Suppressor macrophage (primary cell): ENCODE measurements at regions not wholly inside any gene's neighbourhood (a gene's known extent, or its start where the extent isn't known, plus 50 kb on each side); places are given as distances from the start of the nearest gene placed in this dataset.

Source experiments
- DNase-seq, 4 experiments: peaks; one replicate each; pipeline ENCODE4 v3.0.0-alpha.2; 2020 to 2022

DNA sequence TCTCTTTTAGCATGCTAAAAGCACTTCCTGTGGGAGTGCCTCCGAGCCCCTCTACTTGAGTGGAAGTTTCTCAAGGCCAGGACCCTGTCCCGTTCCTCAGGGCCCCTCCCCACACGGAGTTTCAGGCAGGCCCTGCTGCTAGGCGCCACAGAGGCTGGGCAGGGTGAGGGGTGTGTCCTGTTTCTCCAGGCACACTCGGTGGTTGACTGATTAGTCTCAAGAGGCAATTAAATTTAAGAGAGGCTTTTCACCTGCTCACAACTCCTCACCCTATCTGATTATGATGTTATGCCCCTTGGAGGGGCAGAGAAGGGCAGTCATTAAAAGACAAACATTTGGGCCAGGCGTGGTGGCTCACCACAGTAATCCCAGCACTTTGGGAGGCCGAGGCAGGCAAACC lies 160.8 kb upstream of the HAAO start:
- no peak for DNase-seq

DNA sequence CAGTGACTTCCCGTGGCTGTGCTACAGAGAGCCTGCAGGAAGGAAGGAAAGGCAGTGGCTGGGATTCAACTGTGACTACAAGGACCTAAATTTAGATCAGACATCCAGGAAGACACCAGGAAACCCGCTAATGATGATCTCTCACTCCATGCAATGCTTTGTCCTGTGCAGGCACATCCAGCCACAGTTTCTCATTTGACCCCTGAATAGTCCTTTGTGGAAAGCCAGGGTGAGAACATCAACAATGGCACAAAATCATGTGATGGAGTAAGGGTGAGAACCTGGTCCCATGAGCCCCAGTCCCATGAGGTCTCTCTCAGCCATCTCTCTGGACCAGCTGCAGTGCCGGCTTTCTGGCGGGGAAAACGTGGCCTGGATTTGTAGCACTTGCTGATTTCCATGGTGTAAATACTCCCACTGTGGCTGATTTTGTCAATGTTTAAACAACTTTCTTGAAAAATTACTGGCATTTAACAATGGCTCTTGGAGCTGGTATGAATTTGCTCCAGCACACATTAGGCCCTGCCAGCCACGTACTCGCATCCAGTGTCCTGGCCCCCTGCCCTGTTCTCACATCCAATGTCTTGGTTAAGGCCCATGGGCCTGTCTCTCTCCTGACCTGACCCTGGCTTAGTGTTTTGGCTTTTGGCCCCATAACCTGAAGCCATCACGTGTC lies 159.0 kb upstream of the HAAO start:
- no peak for DNase-seq

DNA sequence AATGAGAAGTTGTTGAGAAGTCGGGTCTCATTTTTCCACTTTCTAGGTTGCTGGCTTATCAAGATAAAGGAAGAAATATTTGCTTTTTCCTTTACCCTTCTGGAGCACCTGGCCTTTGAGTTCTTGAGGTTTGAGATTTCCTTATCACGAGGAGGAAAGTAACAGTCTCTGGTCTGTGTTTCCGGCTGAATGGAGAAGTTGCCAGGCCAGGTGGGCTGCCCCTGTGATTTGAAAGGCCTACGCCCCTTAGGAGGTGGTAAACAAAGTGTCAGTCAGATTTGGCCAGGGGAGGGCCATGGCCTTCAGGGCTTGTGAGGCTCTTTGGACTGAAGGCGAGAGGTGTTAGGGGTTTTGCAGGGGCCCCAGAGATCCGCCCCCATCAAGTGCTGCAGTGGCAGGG lies 156.7 kb upstream of the HAAO start:
- DNase-seq: no peak

DNA sequence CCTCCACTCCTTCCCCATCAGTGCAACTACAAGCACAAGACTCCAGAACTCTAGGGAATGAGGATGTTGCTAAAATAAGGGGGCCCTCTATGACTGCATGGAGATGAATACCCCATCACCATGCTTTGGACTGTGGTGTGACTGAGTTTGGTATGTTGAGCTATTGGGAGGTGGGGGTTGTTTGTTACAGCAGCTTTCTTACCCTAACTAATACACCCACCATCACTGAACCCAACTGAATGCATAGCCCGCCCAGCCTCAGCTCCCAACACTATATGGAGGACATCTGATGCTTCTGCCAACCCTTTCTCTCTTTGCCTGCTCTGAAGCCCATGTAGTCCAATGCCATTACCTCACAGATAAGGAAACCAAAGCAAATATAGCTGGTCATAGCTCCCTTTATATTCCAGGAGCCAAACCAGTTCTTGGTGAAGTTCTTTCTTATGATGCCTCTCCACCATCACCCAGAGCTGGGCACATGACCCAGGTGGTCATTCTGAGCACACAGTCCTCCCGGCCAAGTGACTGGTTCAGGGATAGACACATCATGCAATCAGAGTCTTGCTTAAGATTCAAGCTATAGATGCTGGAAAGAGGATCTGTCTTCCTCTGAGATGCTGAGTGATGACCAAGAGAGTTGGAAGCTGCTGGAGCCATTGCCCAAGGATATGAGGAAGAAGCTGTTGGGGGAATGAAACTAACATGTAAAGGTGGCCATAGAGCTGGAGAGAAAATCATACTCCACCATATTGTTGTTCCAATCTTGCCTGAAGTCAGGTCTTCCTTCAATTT lies 155.6 kb upstream of the HAAO start:
- peak; percentile 38 to 74 (median 48) for DNase-seq

DNA sequence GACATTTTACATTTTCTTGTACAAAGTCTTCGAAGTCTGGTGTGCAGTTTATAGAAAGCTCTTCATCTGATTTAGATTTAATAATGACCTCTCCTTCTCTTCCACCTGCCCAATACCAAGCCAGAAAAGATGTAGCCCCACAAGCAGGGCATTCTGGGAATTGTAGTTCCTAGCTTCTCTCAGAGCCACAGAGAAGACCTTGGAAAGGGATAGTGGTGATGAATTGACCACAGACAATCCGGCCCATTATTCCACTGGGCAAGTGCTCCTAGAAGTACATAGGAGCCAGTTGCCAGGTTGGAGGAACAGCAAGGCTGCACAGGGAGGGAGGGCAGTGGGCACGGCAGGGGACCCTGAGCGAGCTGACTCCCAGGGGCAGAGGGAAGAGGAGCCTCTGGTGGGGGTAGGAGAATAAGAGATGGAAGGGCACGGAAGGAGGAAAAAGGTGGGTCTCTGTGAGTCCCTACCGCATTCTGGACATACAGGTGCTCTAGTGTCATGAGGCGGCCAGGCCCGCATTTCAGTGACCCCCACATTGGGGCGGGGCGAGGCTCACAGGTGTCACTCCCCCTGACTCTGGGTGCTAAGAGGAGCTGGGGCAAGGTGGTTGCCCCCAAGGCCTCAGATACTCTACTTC lies 152.5 kb upstream of the HAAO start:
- DNase-seq: no peak

DNA sequence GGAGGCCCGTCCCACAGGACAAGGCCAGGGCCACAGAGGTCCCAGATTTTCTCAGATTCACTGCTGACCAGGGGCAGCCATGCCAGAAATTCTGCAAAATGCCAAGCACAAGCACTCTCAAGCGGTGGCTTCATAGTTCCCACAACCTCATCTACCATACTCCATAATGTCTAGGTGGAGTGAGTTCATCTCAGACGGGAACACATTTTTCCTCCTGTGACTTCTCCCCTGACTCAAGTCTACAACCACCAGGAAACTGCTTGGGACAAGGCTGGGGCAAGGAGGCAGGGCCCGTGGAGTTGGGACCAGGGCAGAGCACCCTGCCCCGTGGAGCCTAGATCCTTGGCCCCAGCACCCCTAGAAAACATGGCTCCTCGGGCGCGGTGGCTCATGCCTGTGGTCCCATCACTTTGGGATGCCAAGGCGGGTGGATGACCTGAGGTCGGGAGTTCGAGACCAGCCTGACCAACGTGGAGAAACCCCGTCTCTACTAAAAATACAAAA lies 150.7 kb upstream of the HAAO start:
- no peak for DNase-seq

DNA sequence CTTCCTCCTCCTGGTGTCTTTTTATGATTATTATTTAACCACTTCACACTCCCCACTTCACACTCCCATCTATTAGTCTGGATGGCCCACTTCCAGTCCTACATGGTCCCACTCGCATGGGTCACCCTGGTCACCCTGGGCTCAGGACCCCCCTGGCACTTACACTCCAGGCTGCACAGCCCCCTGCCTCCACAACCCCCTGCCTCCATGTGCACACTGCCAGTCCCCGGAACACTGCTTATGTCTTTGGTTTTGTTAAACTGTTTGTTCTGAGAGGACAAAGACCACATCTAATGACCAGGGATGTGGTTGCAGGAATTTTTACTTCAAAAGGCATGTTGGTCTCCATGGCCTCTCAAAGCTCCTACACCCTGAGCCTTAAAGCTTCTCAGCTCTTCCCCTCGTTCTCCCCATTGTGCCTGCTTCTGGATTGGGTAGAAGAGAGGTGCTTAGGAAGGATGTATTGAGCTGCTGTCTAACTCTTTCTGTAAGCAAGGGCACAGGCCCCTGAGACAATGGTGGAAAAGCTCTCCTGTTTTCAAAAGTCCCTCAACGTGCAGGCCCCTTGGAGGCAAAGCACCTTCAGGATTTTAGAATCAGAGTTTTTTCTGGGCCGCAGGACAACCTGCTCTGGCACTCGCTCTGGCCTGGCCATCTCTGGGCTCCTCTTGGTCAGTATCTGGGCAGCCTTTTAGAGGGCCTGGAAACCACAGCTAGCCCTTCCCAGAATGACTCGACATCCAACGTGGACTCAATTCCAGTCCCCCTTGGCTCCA lies 150.0 kb upstream of the HAAO start:
- no peak for DNase-seq

DNA sequence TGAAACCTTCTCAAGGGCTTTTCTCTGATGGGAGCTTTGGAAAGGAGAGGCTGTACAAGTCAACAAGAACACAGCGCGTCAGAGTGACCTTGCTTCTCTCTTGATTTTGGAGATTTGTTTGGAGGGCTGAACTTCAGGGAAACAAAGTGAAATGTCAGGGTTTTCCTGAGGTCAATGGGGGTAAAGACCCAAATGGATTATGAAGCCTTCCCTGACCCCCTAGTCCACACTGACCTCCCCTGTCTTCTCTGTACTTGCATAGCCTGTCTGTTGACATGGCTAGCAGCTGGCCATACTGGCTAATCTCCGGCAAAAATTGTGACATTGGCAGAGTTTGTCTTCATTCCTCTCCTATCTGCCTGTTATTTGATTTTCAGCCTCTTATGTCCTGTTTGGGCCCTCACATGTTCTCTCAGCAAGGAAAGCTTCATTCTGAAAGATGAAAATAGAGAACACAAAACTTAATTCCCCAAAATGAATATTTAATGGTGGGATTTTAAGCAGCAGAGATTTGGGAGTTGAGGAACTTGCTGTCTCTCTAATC lies 149.3 kb upstream of the HAAO start:
- DNase-seq: no peak

DNA sequence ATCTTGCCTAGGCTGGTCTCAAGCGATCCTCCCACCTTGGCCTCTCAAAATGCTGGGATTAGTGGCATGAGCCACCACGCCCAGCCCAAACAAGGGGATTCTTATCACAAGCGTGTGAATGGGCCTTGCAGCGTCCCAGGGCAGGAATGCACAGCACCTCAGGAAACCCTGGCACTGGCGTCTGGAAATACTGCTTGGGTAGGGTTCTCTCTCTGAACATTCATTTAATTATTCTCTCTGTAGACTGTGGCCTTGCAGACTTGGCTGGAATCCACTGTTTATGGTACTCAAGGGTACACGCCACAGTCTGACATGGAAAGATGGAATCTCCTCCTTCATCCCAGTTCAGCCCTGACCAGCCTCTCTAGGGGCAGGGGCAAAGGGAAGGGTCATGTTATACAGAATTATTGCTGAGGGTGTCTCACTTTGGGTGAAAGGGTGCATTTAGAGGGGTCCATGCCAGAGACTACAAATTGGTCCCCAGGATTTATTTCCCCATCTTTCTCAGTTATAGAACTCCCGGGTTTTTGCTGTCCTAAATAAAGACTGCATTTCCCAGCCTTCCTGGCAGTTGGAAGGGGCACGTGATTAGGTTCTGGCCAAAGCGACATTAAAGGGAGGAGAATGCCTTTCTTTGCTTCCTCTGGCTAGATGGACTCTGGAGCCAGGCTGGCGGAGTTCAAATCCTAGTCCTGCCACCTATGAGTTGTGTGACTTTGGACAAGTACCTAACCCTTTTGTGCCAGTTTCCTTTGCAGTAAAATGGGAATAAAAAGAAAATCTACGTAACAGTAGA lies 147.2 kb upstream of the HAAO start:
- DNase-seq: no peak

DNA sequence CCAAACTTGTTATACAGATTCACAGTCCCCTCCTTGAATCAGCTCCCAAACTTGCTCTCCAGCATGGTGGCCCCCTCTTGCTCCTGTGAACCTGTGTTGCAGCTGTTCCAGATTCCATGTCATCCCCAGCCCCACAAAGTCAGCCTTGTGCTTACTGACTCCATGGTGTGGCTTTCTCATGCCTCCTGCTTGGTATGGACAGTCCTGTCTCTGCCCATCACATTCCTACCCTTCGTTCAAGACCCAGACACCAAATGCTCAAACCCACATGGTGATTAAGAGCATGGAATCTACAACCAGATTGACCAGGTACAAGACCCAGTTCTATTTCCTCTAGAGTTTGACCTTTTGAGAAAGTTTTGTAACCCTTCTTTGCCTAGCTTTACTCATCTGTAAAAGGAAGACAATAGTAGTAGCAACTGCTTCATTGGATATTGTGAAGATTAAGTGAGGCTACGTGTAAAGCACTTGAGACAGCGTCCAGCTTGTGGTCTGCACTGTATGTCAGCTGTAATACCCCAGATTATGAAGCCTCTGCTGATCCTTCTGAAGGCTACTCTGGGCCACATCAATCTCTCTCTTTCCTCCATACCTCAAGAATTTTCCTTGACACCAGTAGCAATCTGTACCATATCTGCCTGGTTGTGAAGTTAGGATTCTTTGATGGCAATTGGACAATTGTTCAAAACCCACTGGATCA lies 146.4 kb upstream of the HAAO start:
- DNase-seq: no peak

DNA sequence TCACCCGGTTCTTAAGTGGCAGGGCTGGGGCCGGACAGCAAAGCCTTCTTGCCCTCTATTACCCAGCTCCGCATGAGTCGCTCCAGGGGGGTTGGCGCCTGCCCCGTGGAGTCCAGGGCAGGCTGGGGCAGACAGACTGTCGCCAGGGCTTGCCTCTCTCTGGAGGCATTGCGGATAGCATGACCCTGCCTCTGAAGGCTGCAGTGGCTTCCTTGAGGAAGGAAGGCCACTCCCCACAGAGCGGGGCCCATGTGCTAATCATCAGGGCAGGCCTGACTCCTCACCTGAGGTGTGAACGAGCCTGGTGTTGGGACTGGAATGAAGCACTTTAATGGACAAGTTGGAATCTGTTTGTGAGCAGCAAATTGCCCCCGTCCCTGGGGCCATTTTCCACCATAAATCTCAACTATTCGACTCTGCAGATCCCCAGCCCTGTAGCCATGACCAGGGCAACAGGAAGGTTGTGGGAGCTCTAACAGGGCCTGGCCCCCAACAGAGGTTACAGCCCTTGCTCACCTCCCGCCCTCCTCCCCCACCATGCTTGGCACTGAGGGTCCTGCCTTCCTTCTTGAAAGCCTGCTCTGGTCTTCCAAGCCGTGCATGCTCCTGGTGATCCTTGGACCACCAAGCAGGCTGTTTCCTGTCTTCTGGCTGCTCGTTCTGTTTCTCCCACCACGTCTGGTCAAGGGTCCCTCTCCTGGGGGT lies 144.9 kb upstream of the HAAO start:
- DNase-seq: no peak

DNA sequence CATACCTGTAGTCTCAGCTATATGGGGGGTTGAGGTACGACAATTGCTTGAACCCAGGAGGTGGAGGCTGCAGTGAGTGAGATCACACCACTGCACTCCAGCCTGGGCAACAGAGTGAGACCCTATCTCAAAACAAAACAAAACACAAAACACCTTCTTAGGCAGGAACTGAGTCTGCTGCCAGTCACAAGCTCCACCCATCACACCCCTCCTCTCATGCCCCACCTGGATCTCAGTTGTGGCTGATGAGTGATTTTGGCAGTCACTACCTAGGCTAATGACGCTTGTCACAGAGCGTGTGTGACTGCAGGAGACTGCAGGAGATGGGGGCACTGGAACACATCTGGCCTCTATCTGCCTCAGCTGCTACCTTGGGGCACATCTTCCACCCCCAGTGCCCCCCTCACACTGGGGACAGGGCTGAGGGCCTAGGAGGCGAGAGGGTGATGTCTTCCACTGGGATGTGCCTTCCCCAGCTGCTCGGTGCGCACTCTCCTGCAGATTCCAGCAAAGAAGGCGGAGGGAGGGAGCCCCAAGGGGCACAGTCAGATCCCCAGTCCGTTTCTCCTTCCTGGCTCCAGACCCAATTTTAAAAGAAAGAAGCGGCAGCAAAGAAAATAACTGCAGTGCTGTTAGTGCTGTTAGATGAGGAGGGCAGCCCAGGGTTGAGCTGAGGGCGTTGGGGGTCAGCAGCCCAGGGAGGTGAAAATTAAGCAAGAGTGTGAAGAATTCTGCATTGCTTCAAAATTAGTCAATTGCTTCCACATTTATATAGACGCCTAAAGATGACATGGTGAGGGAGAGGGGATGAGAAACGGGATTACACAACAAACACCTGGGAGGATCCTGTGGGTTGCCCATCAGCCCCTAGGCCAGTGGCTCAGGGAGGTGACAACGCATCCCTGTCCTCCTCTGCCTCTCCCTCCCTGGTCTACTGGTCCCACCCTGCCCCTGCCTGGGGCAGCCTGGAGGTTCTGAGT lies 143.6 kb upstream of the HAAO start:
- no peak for DNase-seq

DNA sequence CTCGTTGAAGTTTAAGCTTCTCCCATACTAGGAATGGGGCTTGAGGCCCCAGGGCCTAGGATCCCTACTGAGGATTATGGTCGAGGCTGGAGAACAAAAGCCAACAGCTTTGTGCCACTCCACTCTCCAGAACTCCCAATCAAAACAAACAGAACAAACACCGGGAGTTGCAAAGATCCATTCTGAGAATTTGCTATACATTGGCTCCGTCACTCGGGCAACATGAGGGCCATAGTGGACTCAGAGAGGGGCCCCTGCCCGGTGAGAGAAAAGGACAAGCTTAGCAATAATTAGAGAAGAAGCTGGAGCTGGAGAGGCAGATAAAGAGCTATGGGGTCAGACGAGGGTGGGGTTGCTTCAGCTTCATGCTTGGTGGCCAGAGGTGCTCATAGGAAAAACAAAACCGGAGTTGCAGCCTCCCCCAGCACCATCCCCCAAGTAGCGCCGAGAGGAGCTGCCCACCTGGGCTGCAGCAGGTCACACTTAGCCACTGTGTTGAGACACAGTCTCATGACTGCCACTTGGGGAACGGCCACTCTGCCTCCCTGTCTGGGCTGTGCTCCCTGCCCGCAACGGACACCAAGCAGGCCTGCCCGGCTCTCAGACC lies 142.3 kb upstream of the HAAO start:
- DNase-seq: no peak

DNA sequence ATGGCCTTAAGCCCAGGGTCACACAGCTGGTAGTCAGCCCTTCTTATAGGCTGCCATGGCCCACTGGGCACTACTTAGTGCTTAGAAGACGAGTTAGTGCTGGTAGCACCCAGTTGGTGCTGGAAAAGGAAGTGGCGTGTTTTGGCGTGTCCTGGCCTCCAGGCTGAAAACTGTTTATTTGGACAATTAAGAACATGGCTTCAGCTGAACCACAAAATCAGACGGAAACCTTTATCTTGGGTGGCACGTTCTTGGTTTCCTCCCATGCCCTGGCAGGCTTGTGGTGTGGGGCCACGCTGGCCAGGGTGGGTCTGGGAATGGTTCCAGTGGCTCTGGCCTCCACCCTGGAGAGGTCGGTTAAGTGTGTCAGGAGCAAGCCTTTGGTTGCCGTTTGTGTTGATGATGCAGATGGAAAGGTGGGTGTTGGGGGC lies 141.5 kb upstream of the HAAO start:
- DNase-seq: peak in 1 of 4 experiments; percentile 23

DNA sequence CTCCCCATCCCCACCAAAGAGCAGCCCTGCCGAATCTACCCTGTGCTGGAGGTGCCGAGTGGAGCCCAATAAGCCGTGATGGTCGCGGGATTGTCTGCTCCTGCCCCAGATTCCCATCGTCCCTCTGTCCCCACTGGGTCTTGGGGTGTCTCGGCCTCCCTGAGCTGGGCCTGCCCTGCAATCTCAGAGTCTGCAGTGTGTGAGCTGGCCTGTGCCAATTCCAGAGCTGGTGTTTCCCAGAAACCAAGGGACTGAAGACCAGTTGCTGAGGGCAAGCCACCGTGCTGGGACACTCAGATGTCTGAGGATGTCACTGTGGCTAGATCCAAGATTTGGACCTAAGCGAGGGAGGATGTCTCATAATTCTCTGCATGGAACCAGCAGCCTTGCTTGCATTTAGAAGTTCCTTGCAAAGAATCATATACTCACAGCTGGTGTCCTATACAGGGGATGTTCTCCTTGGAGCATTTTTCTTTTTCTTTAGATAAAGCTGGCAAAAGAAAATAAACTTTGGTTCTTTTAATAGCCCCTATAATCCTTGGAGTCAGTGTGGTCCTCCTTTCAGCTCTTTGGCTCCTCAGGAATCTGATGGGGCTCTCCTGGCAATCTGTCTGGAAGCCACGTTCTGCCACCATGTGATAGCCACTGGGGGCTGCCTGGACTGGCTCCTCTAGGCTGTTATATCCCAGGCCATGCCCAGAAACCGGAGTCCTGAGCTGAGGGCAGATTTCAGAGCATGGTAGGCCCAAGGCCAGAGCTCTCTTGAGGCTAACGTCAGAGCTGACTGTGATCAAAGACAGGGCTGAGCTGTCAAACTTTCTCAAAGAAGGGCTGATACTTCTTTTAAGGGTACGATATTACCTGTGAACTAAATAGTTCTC lies 140.1 kb upstream of the HAAO start:
- DNase-seq: no peak

DNA sequence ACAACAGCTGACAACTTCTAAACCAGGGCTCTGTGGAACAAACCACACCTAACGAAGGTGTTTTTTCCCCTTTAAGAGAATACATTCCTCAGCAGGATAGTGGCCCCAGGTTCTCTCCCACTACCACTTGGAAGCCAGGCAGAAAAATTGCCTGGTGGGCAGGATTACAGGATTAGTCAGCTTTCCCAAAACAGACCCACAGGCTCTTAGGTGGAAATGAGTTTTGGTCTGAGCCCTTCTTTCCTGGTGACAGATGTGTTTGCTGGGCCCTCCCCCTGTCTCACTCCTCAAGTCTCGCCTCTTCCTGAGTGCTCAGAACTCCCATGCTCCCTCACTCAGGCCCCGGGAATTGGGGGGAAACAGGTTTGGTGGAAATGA lies 139.4 kb upstream of the HAAO start:
- no peak for DNase-seq

DNA sequence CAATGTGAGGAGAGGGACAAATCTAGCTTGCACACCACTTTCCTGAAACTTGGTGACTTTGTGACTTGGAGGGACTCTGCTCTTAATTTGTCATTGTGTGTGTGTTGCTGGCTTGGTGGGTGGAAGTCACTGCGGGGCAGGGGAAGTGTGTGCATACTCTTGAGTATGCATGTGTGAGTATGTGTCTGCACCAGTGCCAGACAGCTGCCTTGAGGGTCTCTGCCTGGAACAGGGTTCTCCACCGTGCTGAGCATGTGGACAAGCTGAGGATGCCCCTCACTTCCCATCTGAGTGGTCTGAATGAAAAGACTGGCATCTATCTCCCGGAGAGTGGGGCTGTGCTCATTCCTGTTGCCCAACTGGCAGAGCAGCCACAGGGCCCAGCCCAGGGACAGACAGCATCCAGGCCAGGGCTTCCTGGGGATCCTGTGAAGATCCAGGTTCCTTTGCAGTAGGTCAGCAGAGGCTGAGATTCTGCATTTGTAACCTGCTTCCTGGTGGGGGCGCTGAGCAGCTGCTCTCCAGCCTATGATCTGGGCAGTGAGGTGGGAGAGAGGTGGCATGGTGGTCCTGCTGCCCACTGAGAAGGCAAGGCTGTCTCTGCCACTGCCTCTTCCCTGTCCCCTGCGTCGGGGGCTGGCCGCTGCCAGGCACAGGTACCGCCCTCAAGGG lies 138.9 kb upstream of the HAAO start:
- no peak for DNase-seq
